HFFc6 (cell line): ENCODE measurements at regions not wholly inside any gene's neighbourhood (a gene's known extent, or its start where the extent isn't known, plus 50 kb on each side); places are given as distances from the start of the nearest gene placed in this dataset.
"Not testable (repeated sequence)": the region's sequence is repeated elsewhere in the genome, so short reads cannot be mapped to it uniquely, and the experiment has no call there.

ENCODE experiments used
- DNase-seq: peaks from one replicate; pipeline ENCODE4 v3.0.0-alpha.2; 2018
- H3K27ac Mint-ChIP-seq: 2 replicates; pipeline ENCODE4 v1.8.0; 2020; ENCODE audit warnings: mild to moderate bottlenecking, mixed read lengths
- H3K27me3 Mint-ChIP-seq: 2 replicates; pipeline ENCODE4 v1.8.0; 2021; ENCODE audit warnings: mild to moderate bottlenecking, moderate library complexity, mixed read lengths; ENCODE audit not compliant: insufficient read depth
- H3K36me3 Mint-ChIP-seq: 2 replicates; pipeline ENCODE4 v1.8.0; 2021; ENCODE audit warnings: low read depth, mixed read lengths
- H3K4me1 Mint-ChIP-seq: 2 replicates; pipeline ENCODE4 v1.8.0; 2020; ENCODE audit warnings: low read depth, mixed read lengths
- H3K4me3 Mint-ChIP-seq: 2 replicates; pipeline ENCODE4 v1.8.0; 2020; ENCODE audit warnings: mild to moderate bottlenecking, moderate library complexity, mixed read lengths
- H3K9me3 Mint-ChIP-seq: 2 replicates; pipeline ENCODE4 v1.8.0; 2020; ENCODE audit warnings: mild to moderate bottlenecking, mixed read lengths
- TF ChIP-seq, protein P1 (sequence below): fragments of 200-600 bp; sonication (generic); IDR thresholded peaks from 2 replicates; pipeline ENCODE4 v1.5.0; 2021; ENCODE audit warnings: antibody characterized with exemption, mild to moderate bottlenecking

DNA sequence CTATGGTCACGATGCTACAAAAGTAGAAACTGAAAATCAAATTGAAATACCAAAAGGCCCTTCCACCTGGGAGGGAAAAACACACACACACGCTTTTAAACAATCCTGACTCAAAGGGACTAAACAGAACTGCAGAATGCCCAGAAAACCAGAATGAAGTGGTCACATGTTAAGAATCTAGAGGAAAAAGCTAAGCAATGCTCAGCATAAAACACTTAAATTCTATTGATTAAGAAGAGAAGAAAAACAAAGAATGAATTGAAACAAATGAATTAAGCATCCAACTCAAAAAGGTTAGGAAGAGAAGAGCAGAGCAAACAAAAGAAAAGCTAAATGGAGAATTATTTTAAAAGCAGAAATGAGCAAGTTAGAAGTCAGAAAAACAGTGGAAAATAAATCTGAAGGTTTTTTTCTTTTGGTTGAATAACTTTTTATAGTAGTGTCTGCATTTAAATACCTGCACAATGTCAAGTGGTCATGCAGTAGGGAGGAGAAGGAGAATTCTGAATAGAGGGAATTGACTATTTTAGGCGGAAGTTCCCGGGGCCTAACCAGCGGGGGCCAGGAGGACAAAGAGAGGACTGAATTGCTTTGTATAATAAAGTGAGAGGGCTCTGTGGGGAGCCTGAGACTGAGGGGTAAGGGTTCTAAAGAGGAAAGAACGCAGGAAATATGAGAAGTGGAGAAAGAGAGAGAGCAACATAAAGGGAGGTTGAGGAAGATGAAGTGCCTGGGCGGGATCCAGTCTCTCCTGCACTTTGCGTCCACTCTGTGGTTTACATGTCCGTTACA, 146.8 kb downstream of the ATPSCKMT start:
- TF ChIP-seq, protein P1, sequence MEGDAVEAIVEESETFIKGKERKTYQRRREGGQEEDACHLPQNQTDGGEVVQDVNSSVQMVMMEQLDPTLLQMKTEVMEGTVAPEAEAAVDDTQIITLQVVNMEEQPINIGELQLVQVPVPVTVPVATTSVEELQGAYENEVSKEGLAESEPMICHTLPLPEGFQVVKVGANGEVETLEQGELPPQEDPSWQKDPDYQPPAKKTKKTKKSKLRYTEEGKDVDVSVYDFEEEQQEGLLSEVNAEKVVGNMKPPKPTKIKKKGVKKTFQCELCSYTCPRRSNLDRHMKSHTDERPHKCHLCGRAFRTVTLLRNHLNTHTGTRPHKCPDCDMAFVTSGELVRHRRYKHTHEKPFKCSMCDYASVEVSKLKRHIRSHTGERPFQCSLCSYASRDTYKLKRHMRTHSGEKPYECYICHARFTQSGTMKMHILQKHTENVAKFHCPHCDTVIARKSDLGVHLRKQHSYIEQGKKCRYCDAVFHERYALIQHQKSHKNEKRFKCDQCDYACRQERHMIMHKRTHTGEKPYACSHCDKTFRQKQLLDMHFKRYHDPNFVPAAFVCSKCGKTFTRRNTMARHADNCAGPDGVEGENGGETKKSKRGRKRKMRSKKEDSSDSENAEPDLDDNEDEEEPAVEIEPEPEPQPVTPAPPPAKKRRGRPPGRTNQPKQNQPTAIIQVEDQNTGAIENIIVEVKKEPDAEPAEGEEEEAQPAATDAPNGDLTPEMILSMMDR: no peak
- peaks cover 21% of the 10 kb centered on the region for H3K9me3 Mint-ChIP-seq
- H3K27me3 Mint-ChIP-seq: peaks cover 3% of the 10 kb centered on the region; the same call in 1 of the 2 replicates
- H3K4me1 Mint-ChIP-seq: peaks cover 13% of the 10 kb centered on the region
- DNase-seq: no peak
- H3K27ac Mint-ChIP-seq: no peak overlapping the region
- peaks cover 20% of the 10 kb centered on the region for H3K36me3 Mint-ChIP-seq
- H3K4me3 Mint-ChIP-seq: no peak overlapping the region

DNA sequence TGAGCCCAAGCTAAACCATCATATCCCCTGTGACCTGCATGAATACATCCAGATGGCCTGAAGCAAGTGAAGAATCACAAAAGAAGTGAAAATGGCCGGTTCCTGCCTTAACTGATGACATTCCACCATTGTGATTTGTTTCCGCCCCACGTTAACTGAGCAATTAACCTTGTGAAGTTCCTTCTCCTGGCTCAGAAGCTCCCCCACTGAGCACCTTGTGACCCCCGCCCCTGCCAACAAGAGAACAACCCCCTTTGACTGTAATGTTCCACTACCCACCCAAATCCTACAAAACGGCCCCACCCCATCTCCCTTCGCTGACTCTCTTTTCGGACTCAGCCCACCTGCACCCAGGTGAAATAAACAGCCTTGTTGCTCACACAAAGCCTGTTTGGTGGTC, 147.5 kb downstream of the ATPSCKMT start:
- Mint-ChIP-seq H3K36me3 (peaks cover 20% of the 10 kb centered on the region), H3K9me3 (peaks cover 21% of the 10 kb centered on the region)
- not testable (repeated sequence) for H3K27ac Mint-ChIP-seq, H3K4me3 Mint-ChIP-seq, H3K27me3 Mint-ChIP-seq, H3K4me1 Mint-ChIP-seq, DNase-seq

DNA sequence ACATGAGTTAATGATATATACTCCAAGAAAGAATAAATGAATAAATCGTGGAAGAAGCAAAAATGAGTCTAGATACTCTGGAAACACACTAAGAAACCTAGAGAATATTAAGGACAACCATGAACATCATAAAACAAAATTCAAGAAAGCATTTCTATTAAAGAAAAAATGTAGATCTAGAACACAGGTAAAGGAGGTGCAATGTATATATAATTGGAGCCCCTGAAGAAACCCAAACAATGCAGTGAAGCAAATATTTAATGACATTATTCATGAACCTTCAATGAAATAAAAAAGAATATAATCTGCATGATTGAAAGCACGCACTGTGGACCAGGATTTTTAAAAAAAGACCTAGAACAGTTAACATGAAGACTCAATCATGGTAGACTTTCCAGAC, 150.1 kb downstream of the ATPSCKMT start:
- Mint-ChIP-seq H3K36me3 (peaks cover 30% of the 10 kb centered on the region), H3K27me3 (peaks cover 3% of the 10 kb centered on the region; the same call in 1 of the 2 replicates), H3K4me1 (no peaks in the 10 kb centered on the region), H3K27ac (no peak overlapping the region), H3K9me3 (peaks cover 25% of the 10 kb centered on the region), H3K4me3 (no peak overlapping the region)
- TF ChIP-seq, protein P1: no peak
- DNase-seq: no peak

DNA sequence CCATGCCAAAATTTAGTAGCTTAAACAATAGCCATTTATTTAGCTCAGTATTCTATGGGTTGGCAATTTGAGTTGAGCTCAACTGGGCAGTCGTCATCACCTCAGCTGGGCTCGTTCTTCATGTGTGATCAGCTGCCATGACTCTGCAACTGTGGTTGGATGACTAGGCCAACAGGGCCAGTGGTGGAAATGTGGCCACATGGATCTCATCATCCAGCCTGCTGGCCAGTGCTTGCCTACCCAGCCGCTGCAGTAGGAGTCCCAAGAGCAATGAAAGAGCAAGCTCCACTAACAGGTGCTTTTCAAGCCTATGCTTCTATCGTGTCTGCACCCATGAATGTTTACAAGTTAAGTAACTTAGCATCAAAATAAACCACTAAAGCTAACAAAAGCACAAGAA, 158.0 kb downstream of the ATPSCKMT start:
- DNase-seq: no peak
- Mint-ChIP-seq H3K9me3 (peaks cover 9% of the 10 kb centered on the region; the same call in 1 of the 2 replicates), H3K4me3 (no peak overlapping the region), H3K4me1 (no peaks in the 10 kb centered on the region), H3K27ac (no peak overlapping the region), H3K36me3 (peaks cover 18% of the 10 kb centered on the region), H3K27me3 (peaks cover 2% of the 10 kb centered on the region)
- TF ChIP-seq, protein P1: no peak

GRCh38 chr5:10090074-10090473, 159.6 kb downstream of the ATPSCKMT start:
- peaks cover 5% of the 10 kb centered on the region; the same call in 1 of the 2 replicates for H3K9me3 Mint-ChIP-seq
- no peak overlapping the region for H3K27ac Mint-ChIP-seq
- H3K27me3 Mint-ChIP-seq: peaks cover 2% of the 10 kb centered on the region
- TF ChIP-seq, protein P1: no peak
- peaks cover 9% of the 10 kb centered on the region for H3K36me3 Mint-ChIP-seq
- no peaks in the 10 kb centered on the region for H3K4me1 Mint-ChIP-seq
- DNase-seq: no peak
- no peak overlapping the region for H3K4me3 Mint-ChIP-seq

GRCh38 chr5:10085185-10085584, 164.5 kb downstream of the ATPSCKMT start:
- Mint-ChIP-seq H3K27ac (no peak overlapping the region), H3K36me3 (no peaks in the 10 kb centered on the region), H3K4me1 (no peaks in the 10 kb centered on the region; the same call in 1 of the 2 replicates), H3K4me3 (no peak overlapping the region), H3K9me3 (no peaks in the 10 kb centered on the region), H3K27me3 (peaks cover 5% of the 10 kb centered on the region)
- DNase-seq: no peak
- TF ChIP-seq, protein P1: no peak
